Prostate gland (tissue), 2 donors: ENCODE measurements at regions not wholly inside any gene's neighbourhood (a gene's known extent, or its start where the extent isn't known, plus 50 kb on each side); places are given as distances from the start of the nearest gene placed in this dataset.

Experiments
- CTCF ChIP-seq, 4 experiments: fragments of 200-600 bp in 2 of 4; fragments of 450-650 bp in 2 of 4; sonication (generic) in 2 of 4; IDR thresholded peaks; 1 replicate in 3 of 4; 2 replicates in 1 of 4; pipeline ENCODE4 v1.5.1; 2016 to 2019; ENCODE audit warnings: antibody characterized with exemption in 4 of 4, mild to moderate bottlenecking in 2 of 4, moderate library complexity in 2 of 4
- POLR2A ChIP-seq: fragments of 450-650 bp; IDR thresholded peaks from one replicate; pipeline ENCODE4 v1.6.1; 2016; ENCODE audit warnings: antibody characterized with exemption, mild to moderate bottlenecking
- POLR2AphosphoS5 ChIP-seq: sonication (generic); formaldehyde crosslinking; IDR thresholded peaks from one replicate; pipeline ENCODE4 v1.6.1; 2017; ENCODE audit warnings: antibody characterized with exemption

GRCh38 chr17:13953841-13954240 is 115.5 kb upstream of the COX10 start:
- TF ChIP-seq CTCF (IDR thresholded peaks at IDR 0.05) (no peak), POLR2A (no peak), POLR2AphosphoS5 (no peak)
